ENCODE measurements at regions not wholly inside any gene's neighbourhood (a gene's known extent, or its start where the extent isn't known, plus 50 kb on each side); places are given as distances from the start of the nearest gene placed in this dataset.

- Histone ChIP-seq H2AFZ (ENCODE audit: low read length) (no peak overlapping the region), H3K4me1 (ENCODE audit: insufficient read depth, low read length, poor library complexity, severe bottlenecking) (no peaks in the 10 kb centered on the region), H3K9me2 (ENCODE audit: insufficient read depth, low read length) (no peaks in the 10 kb centered on the region), H3K36me3 (ENCODE audit: insufficient read depth, low read length) (no peaks in the 10 kb centered on the region), H3K4me3 (ENCODE audit: low read depth, low read length, poor library complexity, severe bottlenecking) (no peak overlapping the region), H4K20me1 (ENCODE audit: insufficient read depth, low read length) (no peaks in the 10 kb centered on the region), H3K27ac (ENCODE audit: low read depth, low read length, poor library complexity, severe bottlenecking) (no peak overlapping the region), H3K9me3 (ENCODE audit: low read length) (peaks cover 44% of the 10 kb centered on the region), H3K79me2 (ENCODE audit: insufficient read depth, low read depth, low read length) (no peaks in the 10 kb centered on the region), H3K4me2 (ENCODE audit: low read length) (no peak overlapping the region)
- ChIA-PET CTCF (ENCODE audit: unreplicated experiment) (no interaction called here), POLR2A (no interaction called here)
- BruUV-seq (replicated peaks) = no TSS peak
- DNase-seq (ENCODE audit: low spot score) = no peak
- TF ChIP-seq EZH2phosphoT487 (IDR thresholded peaks at IDR 0.05; ENCODE audit: borderline replicate concordance, low read depth, low read length) (no peak), CTCF (conservative IDR thresholded peaks at IDR 0.05; ENCODE audit: low read length) (0 out of 2 replicates have a peak, but pooled peaks have one; percentile 3)
- intact Hi-C loops (cut with micrococcal nuclease; ENCODE audit: unreplicated experiment) = no loop called here
These were observed 163.2 kb upstream of the ARID1B start for GRCh38 chr6:156613996-156614395.

GRCh38 chr6:156612361-156612760 is 164.8 kb upstream of the ARID1B start:
- CTCF ChIA-PET (ENCODE audit: unreplicated experiment) = no interaction called here
- Histone ChIP-seq H3K4me1 (ENCODE audit: insufficient read depth, low read length, poor library complexity, severe bottlenecking) (no peaks in the 10 kb centered on the region), H3K27ac (ENCODE audit: low read depth, low read length, poor library complexity, severe bottlenecking) (no peak overlapping the region), H3K79me2 (ENCODE audit: insufficient read depth, low read depth, low read length) (no peaks in the 10 kb centered on the region), H3K4me2 (ENCODE audit: low read length) (no peak overlapping the region), H3K9me2 (ENCODE audit: insufficient read depth, low read length) (no peaks in the 10 kb centered on the region), H3K9me3 (ENCODE audit: low read length) (peaks cover 44% of the 10 kb centered on the region), H3K4me3 (ENCODE audit: low read depth, low read length, poor library complexity, severe bottlenecking) (no peak overlapping the region), H4K20me1 (ENCODE audit: insufficient read depth, low read length) (no peaks in the 10 kb centered on the region), H3K36me3 (ENCODE audit: insufficient read depth, low read length) (no peaks in the 10 kb centered on the region), H2AFZ (ENCODE audit: low read length) (no peak overlapping the region)
- no peak for TF ChIP-seq CTCF (conservative IDR thresholded peaks at IDR 0.05; ENCODE audit: low read length)
- intact Hi-C loops (cut with micrococcal nuclease; ENCODE audit: unreplicated experiment) = no loop called here
- POLR2A ChIA-PET = no interaction called here
- peak; percentile 22 for DNase-seq (ENCODE audit: low spot score)
- BruUV-seq (replicated peaks) = no TSS peak

- Histone ChIP-seq H3K4me2 (ENCODE audit: low read length) (no peak overlapping the region), H3K9me2 (ENCODE audit: insufficient read depth, low read length) (no peaks in the 10 kb centered on the region), H3K36me3 (ENCODE audit: insufficient read depth, low read length) (no peaks in the 10 kb centered on the region), H3K9me3 (ENCODE audit: low read length) (peaks cover 10% of the 10 kb centered on the region), H3K27ac (ENCODE audit: low read depth, low read length, poor library complexity, severe bottlenecking) (no peak overlapping the region), H3K4me3 (ENCODE audit: low read depth, low read length, poor library complexity, severe bottlenecking) (no peak overlapping the region), H2AFZ (ENCODE audit: low read length) (no peak overlapping the region), H3K4me1 (ENCODE audit: insufficient read depth, low read length, poor library complexity, severe bottlenecking) (no peaks in the 10 kb centered on the region), H4K20me1 (ENCODE audit: insufficient read depth, low read length) (no peaks in the 10 kb centered on the region), H3K79me2 (ENCODE audit: insufficient read depth, low read depth, low read length) (no peaks in the 10 kb centered on the region)
- no peak for TF ChIP-seq CTCF (conservative IDR thresholded peaks at IDR 0.05; ENCODE audit: low read length)
- TF ChIP-seq EZH2phosphoT487 (IDR thresholded peaks at IDR 0.05; ENCODE audit: borderline replicate concordance, low read depth, low read length) = no peak
- no peak for DNase-seq (ENCODE audit: low spot score)
- no TSS peak for BruUV-seq (replicated peaks)
- ChIA-PET CTCF (ENCODE audit: unreplicated experiment) (interaction anchor here (0.6 kb wide), 1 partner anchor 16 kb away, joined by 3 read pairs; no protein-coding TSS in a partner anchor), POLR2A (interaction anchor here (2.0 kb wide), 1 partner anchor 10 kb away, joined by 5 read pairs; no protein-coding TSS in a partner anchor)
- intact Hi-C loops (cut with micrococcal nuclease; ENCODE audit: unreplicated experiment) = no loop called here
These were observed 175.2 kb upstream of the ARID1B start for GRCh38 chr6:156602066-156602385.

Data from OCI-LY7 (cell line).